Hepatocyte (in vitro differentiated cells): ENCODE measurements at regions not wholly inside any gene's neighbourhood (a gene's known extent, or its start where the extent isn't known, plus 50 kb on each side); places are given as distances from the start of the nearest gene placed in this dataset.

ENCODE experiments used
- DNase-seq: peaks from one replicate; pipeline ENCODE4 v3.0.0-alpha.2; 2016; ENCODE audit warnings: low spot score
- H2AFZ ChIP-seq: fragments of 200-600 bp; sonication (generic); 2 replicates; pipeline ENCODE4 v1.6.0; 2016; ENCODE audit warnings: antibody characterized with exemption, mild to moderate bottlenecking
- H3K27ac ChIP-seq: fragments of 200-600 bp; sonication (generic); 2 replicates; pipeline ENCODE4 v1.5.1; 2016; ENCODE audit warnings: mild to moderate bottlenecking
- H3K27me3 ChIP-seq: fragments of 200-600 bp; sonication (generic); 2 replicates; pipeline ENCODE4 v1.6.1; 2016
- H3K36me3 ChIP-seq: fragments of 200-600 bp; sonication (generic); replicated peaks from 2 replicates; pipeline ENCODE4 v1.5.1; 2016; ENCODE audit warnings: low read depth; ENCODE audit not compliant: insufficient read depth
- H3K4me1 ChIP-seq: fragments of 200-600 bp; sonication (generic); 2 replicates; pipeline ENCODE4 v1.5.1; 2016; ENCODE audit warnings: mild to moderate bottlenecking, moderate library complexity; ENCODE audit not compliant: insufficient read depth
- H3K4me2 ChIP-seq: fragments of 200-600 bp; sonication (generic); 2 replicates; pipeline ENCODE4 v1.6.0; 2016
- H3K4me3 ChIP-seq: fragments of 200-600 bp; sonication (generic); 2 replicates; pipeline ENCODE4 v1.5.1; 2016; ENCODE audit warnings: mild to moderate bottlenecking
- H3K79me2 ChIP-seq: fragments of 200-600 bp; sonication (generic); 2 replicates; pipeline ENCODE4 v1.6.0; 2017; ENCODE audit warnings: mild to moderate bottlenecking
- H3K9me2 ChIP-seq: fragments of 200-600 bp; sonication (generic); replicated peaks from 2 replicates; pipeline ENCODE4 v1.6.0; 2017; ENCODE audit warnings: mild to moderate bottlenecking; ENCODE audit not compliant: insufficient read depth
- H3K9me3 ChIP-seq: fragments of 200-600 bp; sonication (generic); 2 replicates; pipeline ENCODE4 v1.5.1; 2016; ENCODE audit warnings: low read depth, mild to moderate bottlenecking
- H4K20me1 ChIP-seq: fragments of 200-600 bp; sonication (generic); 2 replicates; pipeline ENCODE4 v1.6.0; 2016; ENCODE audit warnings: mild to moderate bottlenecking; ENCODE audit not compliant: insufficient read depth, poor library complexity, severe bottlenecking
- EZH2 ChIP-seq: fragments of 200-600 bp; sonication (generic); IDR thresholded peaks from 2 replicates; pipeline ENCODE4 v1.6.1; 2016; ENCODE audit warnings: antibody characterized with exemption, mild to moderate bottlenecking, borderline replicate concordance
- EZH2phosphoT487 ChIP-seq: fragments of 200-600 bp; sonication (generic); IDR thresholded peaks from one replicate; pipeline ENCODE4 v1.6.1; 2018; ENCODE audit warnings: antibody characterized with exemption, mild to moderate bottlenecking, low read depth, moderate library complexity; ENCODE audit not compliant: unreplicated experiment, severe bottlenecking
- WGBS: methylation state at CpG from one replicate; pipeline ENCODE4 v1.1.6; 2016; ENCODE audit warnings: low lambda C conversion rate; ENCODE audit errors: missing lambda C conversion rate; 5-methylcytosine and 5-hydroxymethylcytosine counted together
- TF ChIP-seq, protein P1 (sequence below): fragments of 200-600 bp; sonication (generic); IDR thresholded peaks from 2 replicates; pipeline ENCODE4 v1.5.1; 2016; ENCODE audit warnings: antibody characterized with exemption, mild to moderate bottlenecking; ENCODE audit not compliant: poor library complexity

DNA sequence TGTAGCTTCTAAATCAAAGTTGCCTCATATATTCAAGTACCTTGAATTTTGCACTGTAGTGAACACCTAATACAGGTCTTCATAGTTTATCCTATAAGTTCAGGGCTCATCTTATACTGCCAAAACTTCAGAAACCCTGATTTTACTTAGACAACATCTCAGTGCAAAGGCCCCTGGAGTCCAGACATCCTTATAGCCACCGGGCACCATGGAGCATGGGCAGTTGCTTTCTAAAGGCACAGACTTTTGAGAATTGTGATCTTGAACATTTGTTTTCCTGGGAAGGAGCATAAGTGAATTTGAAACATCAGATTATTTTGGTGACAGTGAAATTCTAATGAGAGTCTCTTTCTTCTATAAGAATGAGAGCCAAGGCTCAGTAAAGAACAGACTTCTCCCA, 292.3 kb downstream of the CYRIA start:
- H3K27ac ChIP-seq = no peak overlapping the region
- H3K79me2 ChIP-seq = no peaks in the 10 kb centered on the region
- H3K4me1 ChIP-seq = no peaks in the 10 kb centered on the region
- WGBS = 82% methylated on average over 1 of the region's 1 CpG
- no peaks in the 10 kb centered on the region for H4K20me1 ChIP-seq
- H3K36me3 ChIP-seq = no peaks in the 10 kb centered on the region
- no peak overlapping the region for H3K4me2 ChIP-seq
- no peak for DNase-seq
- no peaks in the 10 kb centered on the region for H3K9me3 ChIP-seq
- TF ChIP-seq EZH2 (no peak), EZH2phosphoT487 (no peak)
- TF ChIP-seq, protein P1, sequence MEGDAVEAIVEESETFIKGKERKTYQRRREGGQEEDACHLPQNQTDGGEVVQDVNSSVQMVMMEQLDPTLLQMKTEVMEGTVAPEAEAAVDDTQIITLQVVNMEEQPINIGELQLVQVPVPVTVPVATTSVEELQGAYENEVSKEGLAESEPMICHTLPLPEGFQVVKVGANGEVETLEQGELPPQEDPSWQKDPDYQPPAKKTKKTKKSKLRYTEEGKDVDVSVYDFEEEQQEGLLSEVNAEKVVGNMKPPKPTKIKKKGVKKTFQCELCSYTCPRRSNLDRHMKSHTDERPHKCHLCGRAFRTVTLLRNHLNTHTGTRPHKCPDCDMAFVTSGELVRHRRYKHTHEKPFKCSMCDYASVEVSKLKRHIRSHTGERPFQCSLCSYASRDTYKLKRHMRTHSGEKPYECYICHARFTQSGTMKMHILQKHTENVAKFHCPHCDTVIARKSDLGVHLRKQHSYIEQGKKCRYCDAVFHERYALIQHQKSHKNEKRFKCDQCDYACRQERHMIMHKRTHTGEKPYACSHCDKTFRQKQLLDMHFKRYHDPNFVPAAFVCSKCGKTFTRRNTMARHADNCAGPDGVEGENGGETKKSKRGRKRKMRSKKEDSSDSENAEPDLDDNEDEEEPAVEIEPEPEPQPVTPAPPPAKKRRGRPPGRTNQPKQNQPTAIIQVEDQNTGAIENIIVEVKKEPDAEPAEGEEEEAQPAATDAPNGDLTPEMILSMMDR = no peak
- no peak overlapping the region for H3K4me3 ChIP-seq
- no peak overlapping the region for H2AFZ ChIP-seq
- H3K27me3 ChIP-seq = no peaks in the 10 kb centered on the region
- H3K9me2 ChIP-seq = no peaks in the 10 kb centered on the region

DNA sequence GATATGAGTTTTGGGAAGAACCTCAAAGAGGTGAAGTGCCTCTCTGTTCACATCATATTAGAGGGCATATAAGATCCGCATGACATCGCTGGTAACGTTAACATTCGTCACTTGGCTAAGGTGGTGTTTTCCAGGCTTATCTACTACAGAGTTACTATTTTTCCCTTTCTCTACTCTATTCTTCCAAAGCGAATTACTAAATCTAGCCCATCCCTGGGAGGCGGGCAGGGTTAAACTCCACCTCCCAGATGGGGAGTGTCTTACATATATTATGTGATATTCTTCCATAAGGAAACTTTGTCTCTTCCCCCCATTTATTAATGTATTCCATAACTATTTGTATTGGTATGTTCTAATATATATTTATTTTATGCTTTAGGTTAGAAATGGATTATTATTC, 293.9 kb downstream of the CYRIA start:
- TF ChIP-seq, protein P1 = no peak
- TF ChIP-seq EZH2 (no peak), EZH2phosphoT487 (no peak)
- no peak overlapping the region for H2AFZ ChIP-seq
- no peaks in the 10 kb centered on the region for H3K4me1 ChIP-seq
- no peak overlapping the region for H3K4me3 ChIP-seq
- H4K20me1 ChIP-seq = no peaks in the 10 kb centered on the region
- no peaks in the 10 kb centered on the region for H3K36me3 ChIP-seq
- no peak overlapping the region for H3K27ac ChIP-seq
- H3K9me2 ChIP-seq = no peaks in the 10 kb centered on the region
- DNase-seq = no peak
- H3K27me3 ChIP-seq = no peaks in the 10 kb centered on the region
- H3K4me2 ChIP-seq = no peak overlapping the region
- WGBS = 93% methylated on average over 6 of the region's 6 CpGs
- H3K79me2 ChIP-seq = no peaks in the 10 kb centered on the region
- H3K9me3 ChIP-seq = no peaks in the 10 kb centered on the region

DNA sequence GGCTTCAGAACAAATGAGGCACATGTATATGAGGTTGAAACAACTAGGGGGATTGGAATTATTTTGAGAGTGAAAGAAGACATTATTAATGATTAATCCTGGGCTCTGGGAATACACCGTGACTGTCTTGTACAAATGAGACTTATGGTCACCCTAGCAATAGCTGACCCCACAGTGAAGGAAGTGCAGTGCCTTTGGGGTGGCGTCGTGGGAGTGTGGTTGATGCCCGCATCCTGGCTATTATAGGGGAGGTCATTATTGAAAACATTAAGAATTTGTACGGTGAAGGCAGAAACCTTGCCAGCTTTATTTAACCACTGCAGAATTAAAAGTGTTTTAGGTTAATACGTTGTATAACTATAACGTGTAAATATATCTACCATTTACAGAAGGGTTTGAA, 296.7 kb downstream of the CYRIA start:
- H3K27ac ChIP-seq = no peak overlapping the region
- H3K4me1 ChIP-seq = no peaks in the 10 kb centered on the region
- no peaks in the 10 kb centered on the region for H3K9me2 ChIP-seq
- no peak overlapping the region for H3K4me2 ChIP-seq
- no peaks in the 10 kb centered on the region for H4K20me1 ChIP-seq
- no peak for DNase-seq
- 93% methylated on average over 7 of the region's 7 CpGs for WGBS
- H3K9me3 ChIP-seq = no peaks in the 10 kb centered on the region
- no peaks in the 10 kb centered on the region for H3K27me3 ChIP-seq
- no peak overlapping the region for H2AFZ ChIP-seq
- H3K36me3 ChIP-seq = no peaks in the 10 kb centered on the region
- no peak overlapping the region for H3K4me3 ChIP-seq
- TF ChIP-seq EZH2phosphoT487 (no peak), EZH2 (no peak)
- TF ChIP-seq, protein P1 = no peak
- H3K79me2 ChIP-seq = no peaks in the 10 kb centered on the region

DNA sequence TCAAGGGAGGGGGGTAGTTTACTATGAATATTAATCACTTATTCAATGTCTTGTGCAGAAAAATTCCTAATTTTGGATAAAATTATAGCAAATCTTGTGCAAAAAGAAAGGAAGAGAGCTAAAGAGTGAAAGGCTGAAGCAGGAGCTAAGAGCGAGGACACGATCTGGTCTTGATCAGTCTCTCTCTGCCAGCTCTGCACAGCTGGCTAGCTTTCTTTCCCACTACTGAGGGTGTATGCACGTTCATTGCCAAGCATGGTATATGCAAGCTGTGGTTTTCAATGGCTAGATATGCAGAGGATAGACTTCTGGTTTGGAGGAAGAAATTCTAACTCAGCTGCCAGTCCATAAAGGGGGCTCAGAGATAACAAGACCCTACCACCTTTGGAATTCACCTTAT, 297.3 kb downstream of the CYRIA start:
- Histone ChIP-seq H3K4me2 (no peak overlapping the region), H3K4me1 (no peaks in the 10 kb centered on the region), H3K9me2 (no peaks in the 10 kb centered on the region), H2AFZ (no peak overlapping the region), H3K27me3 (no peaks in the 10 kb centered on the region), H3K79me2 (no peaks in the 10 kb centered on the region), H4K20me1 (no peaks in the 10 kb centered on the region), H3K36me3 (no peaks in the 10 kb centered on the region), H3K27ac (no peak overlapping the region), H3K9me3 (no peaks in the 10 kb centered on the region), H3K4me3 (no peak overlapping the region)
- TF ChIP-seq EZH2phosphoT487 = no peak
- TF ChIP-seq, protein P1 = no peak
- TF ChIP-seq EZH2 = no peak
- WGBS = 83% methylated on average over 3 of the region's 3 CpGs
- no peak for DNase-seq
